NCI-H226 (cell line): ENCODE measurements at regions not wholly inside any gene's neighbourhood (a gene's known extent, or its start where the extent isn't known, plus 50 kb on each side); places are given as distances from the start of the nearest gene placed in this dataset.
"Not testable (repeated sequence)": the region's sequence is repeated elsewhere in the genome, so short reads cannot be mapped to it uniquely, and the experiment has no call there.

Experiments used
- DNase-seq: peaks from one replicate; pipeline ENCODE4 v3.0.0-alpha.2; 2015

DNA sequence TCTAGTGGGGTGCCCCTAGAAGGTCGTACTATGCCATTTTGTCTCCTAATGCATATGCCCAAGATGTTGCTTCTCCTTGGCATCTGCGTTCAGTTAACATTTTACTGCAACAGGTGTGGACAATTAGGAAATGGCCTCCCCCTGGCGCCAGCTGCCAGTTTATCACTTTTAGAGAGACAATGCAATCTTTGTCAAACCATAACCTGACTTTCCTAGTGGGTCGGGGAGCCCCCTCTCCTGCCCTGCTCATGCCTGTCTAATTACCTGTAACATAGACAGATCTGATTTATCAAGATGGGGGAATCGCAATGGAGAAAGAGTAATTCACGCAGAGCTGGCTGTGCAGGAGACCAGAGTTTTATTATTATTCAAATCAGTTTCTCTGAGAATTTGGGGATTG lies 353.7 kb upstream of the SGO1 start:
- no peak for DNase-seq

DNA sequence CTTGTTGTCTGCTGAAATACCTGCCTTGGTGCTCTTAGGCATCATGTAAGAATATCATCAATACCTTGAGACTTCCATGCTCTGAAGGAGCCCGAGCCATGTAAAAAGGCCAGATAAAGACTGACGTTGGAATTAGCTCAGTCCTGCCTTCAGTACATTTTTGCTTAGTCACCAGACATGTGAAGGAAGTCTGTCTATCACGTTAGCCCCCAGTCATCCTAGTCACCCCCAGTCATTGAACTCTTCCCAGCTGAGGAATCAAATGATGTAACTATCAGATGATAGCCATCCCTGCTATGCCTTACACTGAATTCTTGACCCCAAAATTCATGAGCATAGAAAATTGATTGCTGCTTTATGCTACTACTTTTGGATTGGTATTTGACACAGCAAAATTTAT lies 351.2 kb upstream of the SGO1 start:
- no peak for DNase-seq

DNA sequence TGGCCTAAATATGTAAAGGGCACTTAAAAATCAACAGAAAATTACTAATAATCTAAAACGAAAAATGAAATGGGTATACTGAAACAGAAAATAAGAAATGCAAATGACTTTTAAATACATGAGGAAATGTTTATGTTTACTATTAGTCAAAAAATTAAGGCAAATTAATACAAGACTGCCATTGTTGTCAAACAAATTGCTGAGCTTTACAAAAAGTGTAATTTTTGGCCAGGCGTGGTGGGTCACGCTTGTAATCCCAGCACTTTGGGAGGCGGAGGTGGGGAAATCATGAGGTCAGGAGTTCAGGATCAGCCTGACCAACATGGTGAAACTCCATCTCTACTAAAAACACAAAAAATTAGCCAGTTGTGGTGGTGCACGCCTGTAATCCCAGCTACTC lies 343.9 kb upstream of the SGO1 start:
- no peak for DNase-seq

DNA sequence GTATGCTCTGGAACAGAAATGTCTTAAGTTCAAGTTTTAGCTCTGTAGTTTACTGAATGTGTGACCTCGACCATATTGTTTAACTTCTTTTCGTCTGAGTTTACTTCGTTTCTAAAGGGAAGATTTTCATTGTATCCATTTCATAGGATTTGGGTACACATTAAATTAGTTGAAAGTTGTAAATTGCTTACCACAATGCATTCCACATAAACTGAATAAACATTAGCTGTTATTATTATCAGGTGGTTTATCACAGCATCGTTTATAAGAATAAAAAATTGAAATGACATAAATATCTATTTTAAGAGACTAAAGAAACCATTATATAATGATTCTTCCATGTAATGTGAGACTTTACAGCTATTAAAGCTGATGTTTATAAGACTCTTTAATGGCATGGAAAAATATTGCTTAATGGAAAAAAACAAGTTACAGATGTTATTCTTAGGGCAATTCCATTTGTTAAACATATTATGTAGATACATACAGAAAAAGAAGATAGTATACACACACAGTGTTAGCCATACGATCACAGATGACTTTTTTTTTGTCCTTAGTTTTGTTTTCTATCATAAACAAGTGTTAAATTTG lies 342.3 kb upstream of the SGO1 start:
- no peak for DNase-seq

DNA sequence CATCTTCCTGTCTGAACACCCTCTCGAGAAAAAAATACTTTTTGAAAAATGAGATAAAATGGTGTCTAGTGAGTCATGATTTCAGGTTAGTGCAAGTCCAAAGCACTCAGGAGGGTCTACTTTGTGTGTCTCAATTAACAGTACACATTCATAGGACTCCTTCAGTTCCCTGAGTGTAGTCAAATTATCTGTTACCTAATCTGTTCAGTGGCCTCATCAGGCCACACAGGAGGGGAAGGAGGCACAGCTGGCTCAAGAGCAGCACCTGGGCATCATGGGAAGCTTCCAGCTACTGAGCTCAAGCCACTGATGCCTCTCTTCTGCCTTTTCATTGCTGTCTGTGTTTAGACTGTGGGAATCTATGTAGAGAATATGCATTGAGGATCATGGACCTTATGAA lies 341.4 kb upstream of the SGO1 start:
- DNase-seq = peak; percentile 37

DNA sequence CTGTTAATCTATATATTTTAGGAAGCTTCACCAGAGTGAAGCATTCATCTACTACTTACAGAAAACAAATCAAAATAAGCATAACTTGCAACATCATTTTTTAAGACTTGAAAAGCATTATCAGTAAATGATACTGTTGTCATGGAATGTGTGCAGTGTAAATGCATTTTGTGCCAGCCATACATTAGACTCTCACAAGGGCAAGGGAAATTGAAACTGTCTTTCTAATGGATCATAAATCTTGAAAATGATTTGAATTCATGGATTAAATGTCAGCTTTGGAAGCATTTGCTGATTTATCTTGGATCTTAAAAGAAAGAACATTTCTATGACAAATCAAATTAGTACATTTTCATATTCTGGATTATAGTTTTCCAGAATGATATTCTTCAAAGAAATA lies 338.3 kb upstream of the SGO1 start:
- no peak for DNase-seq

DNA sequence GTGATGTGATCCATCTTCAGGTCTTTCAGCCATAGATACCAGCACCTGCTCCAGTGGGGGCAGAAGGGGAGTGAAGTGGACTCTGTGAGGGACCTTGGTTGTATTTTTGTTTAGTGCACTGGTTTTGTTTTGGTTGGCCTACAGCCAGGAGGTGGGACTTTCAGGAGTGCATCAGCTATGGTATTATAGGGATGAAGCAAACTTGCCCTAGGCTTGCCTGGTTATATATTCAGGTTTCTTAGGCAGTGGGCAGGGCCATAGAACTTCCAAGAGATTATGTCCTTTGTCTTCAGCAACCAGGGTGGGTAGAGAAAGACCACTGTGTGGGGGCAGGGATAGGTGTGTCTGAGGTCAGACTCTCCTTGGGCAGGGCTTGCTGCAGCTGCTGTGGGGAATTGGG lies 337.3 kb upstream of the SGO1 start:
- no peak for DNase-seq

DNA sequence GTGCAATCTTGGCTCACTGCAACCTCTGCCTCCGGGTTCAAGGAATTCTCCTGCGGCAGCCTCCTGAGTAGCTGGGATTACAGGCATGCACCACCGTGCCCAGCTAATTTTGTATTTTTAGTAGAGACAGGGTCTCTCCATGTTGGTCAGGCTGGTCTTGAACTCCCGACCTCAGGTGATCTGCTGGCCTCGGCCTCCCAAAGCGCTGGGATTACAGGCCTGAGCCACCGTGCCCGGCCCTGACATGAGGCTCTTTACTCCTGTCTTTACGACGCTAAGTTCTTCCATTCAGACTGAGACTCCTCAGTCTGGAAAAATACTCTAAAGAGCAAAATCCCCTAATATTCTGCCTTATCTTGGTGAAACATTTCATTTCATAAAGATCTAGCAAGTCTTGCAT lies 331.3 kb upstream of the SGO1 start:
- not testable (repeated sequence) for DNase-seq

DNA sequence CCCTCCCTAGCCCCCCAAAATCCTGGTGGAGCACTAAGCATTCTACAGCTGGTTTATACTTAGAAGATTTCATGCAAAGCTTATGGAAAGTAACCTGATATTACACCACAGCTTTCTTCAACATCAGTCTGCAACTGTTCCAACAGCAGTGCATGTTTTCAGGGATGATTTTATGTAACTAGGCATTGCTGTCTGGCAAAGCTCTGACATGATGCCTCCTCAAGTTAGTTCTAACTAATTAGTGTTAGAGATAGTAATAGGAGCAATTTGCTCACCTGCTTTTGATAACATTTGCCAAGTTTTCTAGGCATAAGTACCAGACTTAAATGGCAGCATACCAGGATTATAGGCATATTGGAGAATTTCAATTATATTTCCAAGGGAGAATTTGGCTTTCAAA lies 330.3 kb upstream of the SGO1 start:
- no peak for DNase-seq

DNA sequence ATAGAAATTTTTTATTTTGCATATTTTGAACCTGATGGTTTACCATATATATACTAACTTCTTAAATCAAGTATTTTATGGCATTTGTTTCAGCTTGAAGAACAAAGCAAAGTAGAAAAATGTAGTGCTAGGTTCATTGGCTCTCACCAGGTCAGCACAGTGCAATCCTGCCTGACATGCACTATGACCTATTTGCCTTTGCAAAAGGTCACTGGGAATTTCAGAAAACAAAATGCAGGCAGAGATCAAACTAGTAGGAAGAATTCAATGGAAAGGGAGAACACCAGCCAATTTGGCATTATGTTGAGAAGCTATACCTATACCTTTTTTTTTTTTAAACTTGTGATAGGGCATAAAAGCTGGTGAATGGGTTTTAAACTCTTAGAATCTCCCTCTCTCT lies 329.8 kb upstream of the SGO1 start:
- DNase-seq = no peak

DNA sequence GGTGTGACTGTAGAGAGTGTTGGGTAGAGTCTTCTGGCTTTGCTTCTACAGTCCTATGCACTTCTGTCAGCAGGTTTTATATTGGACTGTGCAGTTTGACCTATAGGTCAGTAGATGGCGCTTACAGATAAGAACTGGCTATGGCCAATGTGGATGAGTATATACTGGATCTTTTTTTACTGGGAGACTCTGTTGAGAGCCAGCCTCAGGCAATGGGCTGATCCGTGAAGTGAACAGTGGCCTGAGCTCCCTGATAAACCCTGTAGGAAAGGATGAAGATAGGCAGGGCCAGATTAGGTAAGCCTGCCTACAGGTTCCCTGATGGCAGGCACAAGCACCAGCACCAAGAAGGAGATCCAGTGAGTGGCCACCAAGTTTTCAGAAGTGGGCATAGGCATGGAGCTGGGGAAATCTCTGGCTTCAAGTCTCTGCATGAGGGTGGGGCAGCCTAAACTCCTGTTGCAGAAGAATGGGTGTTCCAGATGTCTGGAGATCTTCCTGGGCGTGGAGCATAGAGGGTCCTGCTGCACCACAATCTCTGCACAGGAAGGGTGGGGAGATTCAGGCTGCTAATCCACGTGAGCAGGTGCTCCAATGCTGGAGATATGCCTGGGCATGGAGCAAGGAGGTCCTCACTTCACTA lies 326.0 kb upstream of the SGO1 start:
- peak; percentile 79 for DNase-seq

DNA sequence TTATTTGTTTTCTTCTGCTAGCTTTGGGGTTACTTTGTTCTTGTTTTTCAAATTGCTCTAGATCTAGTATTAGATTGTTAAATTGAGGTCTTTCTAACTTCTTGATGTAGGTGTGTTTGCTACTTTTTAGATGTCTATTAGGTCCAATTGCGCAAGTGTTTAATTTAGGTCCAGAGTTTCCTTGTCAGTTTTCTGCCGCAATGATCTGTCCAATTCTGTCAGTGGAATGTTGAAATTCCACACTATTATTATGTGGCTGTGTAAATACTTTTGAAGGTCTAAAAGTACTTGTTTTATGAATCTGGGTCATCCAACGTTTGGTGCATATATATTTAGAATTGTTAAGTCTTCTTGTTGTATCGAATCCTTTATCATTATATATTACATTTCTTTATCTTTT lies 324.4 kb upstream of the SGO1 start:
- no peak for DNase-seq

DNA sequence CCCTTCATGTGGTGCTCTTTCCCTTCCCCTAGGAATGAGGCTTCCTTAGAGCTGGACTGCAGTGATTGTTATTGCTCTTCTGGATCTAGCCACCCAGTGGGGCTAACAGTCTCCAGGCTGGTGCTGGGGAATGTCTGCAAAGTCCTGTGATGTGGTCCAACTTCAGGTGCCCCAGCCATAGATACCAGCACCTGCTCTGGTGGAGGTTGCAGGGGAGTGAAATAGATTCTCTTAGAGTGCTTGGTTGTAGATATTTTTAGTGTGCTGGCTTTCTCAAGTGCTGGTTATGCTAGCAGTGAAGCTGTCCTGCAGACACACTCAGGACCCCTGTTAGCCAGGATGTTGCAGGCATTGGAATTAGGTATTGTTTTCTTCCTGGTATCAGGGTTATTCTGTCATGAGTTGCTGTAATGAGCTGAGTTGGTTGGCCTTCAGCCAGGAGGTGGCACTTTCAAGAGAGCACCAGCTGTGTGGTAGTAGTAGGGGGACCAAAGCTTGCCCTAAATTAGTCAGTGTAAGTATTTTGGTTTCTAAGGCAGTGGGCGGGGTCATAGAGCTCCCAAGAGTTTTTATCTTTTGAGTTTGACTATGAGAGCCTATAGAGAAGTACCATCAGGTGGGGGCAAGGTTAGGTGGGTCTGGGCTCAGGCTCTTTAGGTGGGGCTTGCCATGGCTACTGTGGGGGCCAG lies 317.5 kb upstream of the SGO1 start:
- DNase-seq = no peak

DNA sequence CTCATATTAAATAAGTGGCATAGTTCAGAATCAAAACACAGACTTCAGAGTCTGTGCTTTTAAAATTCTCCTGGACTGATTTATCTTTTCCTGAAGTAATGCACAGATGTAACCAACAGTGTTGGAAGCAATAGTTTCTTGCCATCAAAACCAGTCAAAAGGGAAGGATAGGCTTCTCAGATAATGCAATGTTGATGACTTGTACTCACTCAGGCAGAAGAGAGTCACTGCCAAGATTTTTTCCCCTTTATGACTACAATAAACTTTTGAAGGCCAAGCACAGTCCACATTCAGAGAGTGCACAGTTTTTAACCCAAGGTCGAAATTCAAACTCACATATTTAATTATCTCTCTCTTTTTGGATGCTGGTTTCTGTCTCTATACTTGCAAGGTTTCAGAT lies 305.0 kb upstream of the SGO1 start:
- DNase-seq = no peak

DNA sequence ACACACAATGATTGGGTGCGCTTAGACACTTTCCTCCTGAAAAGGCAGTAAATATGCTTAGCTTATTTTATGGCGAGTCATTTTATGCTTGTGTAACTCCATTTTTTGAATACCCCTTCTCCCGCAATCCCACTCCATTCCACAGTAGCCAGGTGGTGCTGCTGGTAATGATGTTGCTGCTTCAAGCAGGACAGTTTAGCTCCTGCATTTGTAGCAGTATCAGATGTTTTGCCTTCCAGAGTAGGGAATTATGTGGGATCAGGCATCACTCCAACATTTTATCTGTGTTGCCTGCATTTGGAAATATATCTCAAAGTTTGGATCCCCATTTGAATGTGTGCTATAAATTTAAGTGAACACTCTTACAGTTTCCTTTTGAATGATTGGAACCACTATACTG lies 302.1 kb upstream of the SGO1 start:
- peak; percentile 12 for DNase-seq

DNA sequence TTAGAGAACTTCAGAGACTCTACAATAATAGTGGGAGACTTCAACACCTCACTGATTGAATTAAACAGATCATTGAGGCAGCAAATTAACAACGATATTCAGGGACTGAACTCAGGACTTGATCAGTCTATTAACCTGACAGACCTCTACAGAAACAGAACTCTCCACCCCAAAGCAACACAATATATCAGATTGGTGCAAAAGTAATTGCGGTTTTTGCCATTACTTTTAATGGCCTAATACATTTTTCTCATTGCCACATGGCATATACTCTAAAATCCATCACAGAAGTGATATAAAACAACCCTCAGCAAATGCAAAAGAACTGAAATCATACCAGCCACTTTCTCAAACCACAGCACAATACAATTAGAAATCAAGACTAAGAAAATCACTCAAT lies 298.1 kb upstream of the SGO1 start:
- no peak for DNase-seq

DNA sequence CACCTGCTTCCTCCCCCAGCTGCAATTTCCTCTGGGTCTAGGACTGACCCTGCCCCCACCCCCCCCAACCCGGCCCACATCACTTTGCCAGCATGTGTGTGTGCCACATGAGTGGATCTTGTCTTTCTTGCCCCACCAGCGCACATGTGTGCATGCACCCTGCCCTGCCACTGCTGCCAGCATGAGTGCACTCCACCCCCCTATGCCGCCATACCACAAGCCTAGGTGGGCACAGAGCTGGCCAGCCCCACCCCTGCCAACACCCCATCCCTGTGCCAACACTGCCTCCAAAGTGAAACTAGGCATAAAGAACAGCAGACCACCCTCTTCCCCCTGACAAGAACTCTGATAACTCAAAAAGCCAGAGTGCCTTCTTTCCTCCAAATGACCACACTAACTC lies 296.3 kb upstream of the SGO1 start:
- no peak for DNase-seq

DNA sequence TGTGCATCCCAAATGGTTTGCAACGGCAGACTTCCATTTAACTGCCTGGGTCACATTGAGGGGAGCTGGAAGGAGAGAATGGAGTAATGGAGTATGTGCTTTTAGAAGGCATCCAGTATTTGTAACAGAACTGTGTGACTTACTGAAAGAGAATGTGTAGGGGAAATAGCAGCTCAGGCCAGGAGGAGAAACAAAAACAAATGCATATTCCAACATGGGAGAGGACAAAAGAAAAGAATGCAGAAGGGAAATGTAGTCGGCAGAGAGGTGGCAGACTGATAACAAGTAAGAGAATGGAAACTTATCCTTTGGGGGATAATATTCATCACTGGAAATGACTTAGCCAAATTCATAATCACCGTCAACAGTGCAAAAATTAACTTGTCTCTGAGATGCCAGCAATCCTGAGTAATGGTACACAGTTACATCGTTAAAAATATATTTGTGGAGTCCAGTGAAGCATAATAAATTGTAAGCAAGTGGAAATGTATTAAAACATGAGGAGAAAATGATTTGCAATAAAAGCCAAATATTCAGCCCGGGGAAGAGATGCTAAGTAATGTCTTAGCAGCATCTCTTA lies 294.9 kb upstream of the SGO1 start:
- peak; percentile 2 for DNase-seq

DNA sequence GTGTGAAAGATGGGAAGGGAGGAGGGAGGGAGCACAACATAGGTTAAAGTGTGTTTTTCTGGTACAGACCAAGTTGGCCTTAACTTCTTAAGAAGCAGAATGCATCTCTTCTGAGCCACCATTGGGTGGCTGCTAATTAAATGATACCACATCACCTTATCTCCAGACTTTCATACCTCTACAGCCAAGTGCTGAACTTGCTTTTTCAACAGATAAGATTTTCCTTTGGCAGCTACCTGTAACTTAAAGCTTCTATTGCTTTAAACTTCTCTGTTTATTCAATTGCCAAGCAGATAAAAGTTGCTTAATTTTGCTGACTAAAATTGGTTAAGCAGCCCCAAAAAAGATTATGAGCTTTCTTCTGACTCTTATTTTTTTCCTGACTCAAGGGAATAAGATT lies 292.4 kb upstream of the SGO1 start:
- peak; percentile 1 for DNase-seq

DNA sequence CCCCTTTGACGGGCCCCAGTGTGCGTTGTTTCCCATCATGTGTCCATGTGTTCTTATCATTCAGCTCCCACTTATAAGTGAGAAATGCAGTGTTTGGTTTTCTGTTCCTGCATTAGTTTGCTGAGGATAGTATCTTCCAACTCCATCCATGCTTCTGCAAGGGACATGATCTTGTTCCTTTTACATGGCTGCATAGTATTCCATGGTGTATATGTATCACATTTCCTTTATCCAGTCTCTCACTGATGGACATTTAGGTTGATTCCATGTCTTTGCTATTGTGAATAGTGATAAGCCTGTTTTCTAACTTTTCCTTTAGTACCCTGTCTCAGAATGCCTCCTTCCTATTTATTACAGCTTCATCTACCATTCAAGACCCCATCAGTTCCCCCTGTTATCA lies 278.2 kb upstream of the SGO1 start:
- DNase-seq = not testable (repeated sequence)

DNA sequence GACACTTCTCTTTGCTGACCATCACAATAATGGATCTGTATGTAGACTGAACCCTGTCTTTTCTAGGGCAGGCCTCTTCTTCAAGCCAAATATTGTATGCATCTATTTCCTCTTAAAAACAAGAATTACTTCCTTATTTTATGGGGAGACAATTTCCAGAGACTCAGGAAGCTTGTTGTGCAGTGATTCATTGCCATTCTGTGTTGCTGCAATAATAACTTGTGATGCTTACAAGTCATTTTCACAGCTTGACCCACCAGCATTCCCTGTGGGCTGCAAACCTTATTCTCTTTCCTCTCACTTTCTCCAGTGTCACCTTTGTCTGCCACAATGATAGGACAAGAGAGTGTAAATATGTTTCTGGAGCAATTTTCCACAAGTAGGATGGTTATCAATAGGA lies 276.7 kb upstream of the SGO1 start:
- DNase-seq = no peak

DNA sequence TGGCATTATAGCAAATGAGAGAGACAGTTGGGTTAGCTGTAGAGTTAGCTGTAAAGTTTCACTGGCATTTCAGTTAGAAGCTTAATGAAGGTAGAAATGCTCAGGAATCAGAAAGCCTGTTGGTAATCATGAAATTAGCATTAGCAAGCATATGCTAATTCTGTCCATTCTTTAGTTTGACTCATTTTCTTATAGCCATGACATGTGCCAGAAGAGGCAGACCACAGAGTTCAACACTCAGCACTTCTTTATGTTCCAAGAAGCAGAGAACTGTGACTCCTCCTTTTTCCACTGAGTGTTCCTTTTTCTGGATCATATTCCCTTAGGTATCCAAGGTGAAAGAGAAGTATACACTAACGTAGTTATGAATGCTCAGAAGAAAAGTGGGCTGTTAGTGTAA lies 276.2 kb upstream of the SGO1 start:
- DNase-seq = no peak

DNA sequence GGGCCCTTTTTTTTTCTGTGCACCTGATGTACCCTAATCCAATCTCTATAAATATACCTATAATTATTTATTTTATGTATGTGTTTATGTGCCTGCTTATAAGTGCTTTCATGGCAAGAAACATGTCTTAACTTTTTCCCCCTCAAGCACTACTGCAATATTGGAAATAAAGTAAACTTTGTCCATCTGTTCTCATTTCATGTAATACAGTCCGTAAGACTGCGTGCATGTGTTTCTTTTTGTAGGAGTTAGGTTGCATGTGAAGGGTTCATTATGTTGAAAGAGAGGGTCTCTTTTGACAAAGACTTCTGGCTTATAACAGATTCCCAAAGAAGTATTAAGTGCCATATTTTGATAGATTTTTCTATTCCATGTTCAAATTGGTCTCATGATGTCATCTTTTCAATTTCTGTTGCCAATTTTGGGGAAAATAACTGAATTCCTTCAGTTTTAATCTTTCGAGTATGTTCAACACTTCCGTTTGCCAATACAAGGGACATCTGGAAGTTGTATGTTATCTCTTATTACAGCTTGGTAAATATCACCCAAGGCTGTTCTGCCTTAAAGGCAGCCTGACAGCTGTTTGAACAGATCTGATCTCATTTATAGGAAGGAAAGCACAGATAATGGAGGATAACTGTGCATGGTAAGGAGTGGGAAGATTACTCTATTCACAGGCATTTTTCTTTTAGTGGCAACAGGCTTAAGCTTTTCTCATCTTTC lies 273.1 kb upstream of the SGO1 start:
- no peak for DNase-seq

DNA sequence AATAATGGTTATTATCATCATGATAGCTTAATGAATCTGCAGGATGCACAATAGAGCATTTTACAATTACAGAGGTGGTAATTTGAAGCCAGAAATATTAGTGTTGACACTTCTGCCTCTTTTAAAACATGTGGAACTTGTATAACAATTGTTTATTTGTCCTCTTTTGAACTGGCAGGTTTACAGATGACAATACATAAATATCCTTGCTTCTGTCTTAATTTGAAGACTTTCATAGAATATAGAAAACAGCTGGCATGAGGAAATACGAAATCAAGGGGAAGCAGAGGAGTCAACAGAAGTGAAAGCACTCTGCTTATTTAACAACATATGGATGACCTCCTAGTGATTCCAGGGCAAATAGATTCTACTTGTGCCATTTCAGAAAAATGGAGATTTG lies 270.5 kb upstream of the SGO1 start:
- no peak for DNase-seq
